ENCODE measurements at regions not wholly inside any gene's neighbourhood (a gene's known extent, or its start where the extent isn't known, plus 50 kb on each side); places are given as distances from the start of the nearest gene placed in this dataset.

GRCh38 chr15:98207928-98208327, 247.4 kb downstream of the ARRDC4 start:
- no peaks in the 10 kb centered on the region for H3K27me3 ChIP-seq (ENCODE audit: control insufficient read depth in 2 of 2, insufficient read depth in 2 of 2, low read length in 2 of 2)
- intact Hi-C loops (cut with micrococcal nuclease) (no loop called here), in situ Hi-C loops (cut with MboI) (no loop called here)
- no peaks in the 10 kb centered on the region for H3K9me1 ChIP-seq (ENCODE audit: control insufficient read depth, insufficient read depth, low read length)
- H4K20me1 ChIP-seq (replicated peaks; ENCODE audit: control insufficient read depth, insufficient read depth, low read length): no peaks in the 10 kb centered on the region
- 0% methylated on average over 4 of the region's 4 CpGs for WGBS (ENCODE audit: insufficient coverage, low coverage, missing lambda C conversion rate)
- no peak for ATAC-seq
- no peaks in the 10 kb centered on the region for H3K79me2 ChIP-seq (ENCODE audit: control insufficient read depth, insufficient read depth, low read length)
- no peak overlapping the region for H3K4me3 ChIP-seq
- BruUV-seq (replicated peaks): no TSS peak
- H3K36me3 ChIP-seq (ENCODE audit: control insufficient read depth, insufficient read depth, low read length): no peaks in the 10 kb centered on the region
- no peak overlapping the region for H3K27ac ChIP-seq (ENCODE audit: extremely low read depth, low read depth, low read length)
- no peak overlapping the region for H2AFZ ChIP-seq (ENCODE audit: low read depth, low read length)
- H3K9me3 ChIP-seq (replicated peaks; ENCODE audit: control insufficient read depth, insufficient read depth, low read depth, low read length): no peaks in the 10 kb centered on the region
- H3K4me1 ChIP-seq (replicated peaks in 1 of 2; ENCODE audit: control insufficient read depth in 2 of 2, insufficient read depth in 2 of 2, low read length in 2 of 2): no peaks in the 10 kb centered on the region
- no peak overlapping the region for H3K9ac ChIP-seq (ENCODE audit: insufficient read depth in 1 of 2, low read depth in 2 of 2, low read length in 2 of 2)
- ChIA-PET CTCF (ENCODE audit: low intra/inter-chr PET ratio) (no interaction called here), POLR2A (interaction anchor here (0.6 to 2.0 kb wide), 2 partner anchors 13 to 227 kb away, joined by 3 to 6 read pairs; no protein-coding TSS in a partner anchor)
- H3K4me2 ChIP-seq (ENCODE audit: insufficient read depth, low read length): no peak overlapping the region
- FAIRE-seq: no peak
- no peak for DNase-seq (ENCODE audit: extremely low read depth in 1 of 4, low spot score in 3 of 4)
- TF ChIP-seq NFYB (IDR thresholded peaks at IDR 0.05; ENCODE audit: extremely low read depth, insufficient read length) (no peak), ARID4B (CRISPR knock-in tag; IDR thresholded peaks at IDR 0.05) (no peak), MAFG (tag; conservative IDR thresholded peaks at IDR 0.05) (no peak), ZFP36 (IDR thresholded peaks at IDR 0.05; ENCODE audit: low read depth, low read length, partially characterized antibody) (no peak), CTBP1 (IDR thresholded peaks at IDR 0.05; ENCODE audit: borderline replicate concordance) (no peak), TCF3 (CRISPR knock-in tag; IDR thresholded peaks at IDR 0.05) (no peak), TBP (optimal IDR thresholded peaks at IDR 0.05; ENCODE audit: low read depth, low read length) (no peak), CEBPB (tag; IDR thresholded peaks at IDR 0.05) (no peak), ESRRA (IDR thresholded peaks at IDR 0.05; ENCODE audit: borderline replicate concordance, low read depth) (no peak), NR2C2 (CRISPR knock-in tag; IDR thresholded peaks at IDR 0.05) (no peak), NR2C2 (tag; IDR thresholded peaks at IDR 0.05) (peak; percentile 74), GABPA (tag; conservative IDR thresholded peaks at IDR 0.05; ENCODE audit: low read depth) (peak; percentile 42; the same call in 1 of the 2 replicates), ATF7 (IDR thresholded peaks at IDR 0.05) (no peak), NR2C1 (IDR thresholded peaks at IDR 0.05) (peak; percentile 81), NR2C1 (tag; IDR thresholded peaks at IDR 0.05) (peak; percentile 81), NFIC (IDR thresholded peaks at IDR 0.05) (no peak), KAT8 (IDR thresholded peaks at IDR 0.05; ENCODE audit: low read depth) (no peak)
- TF ChIP-seq, protein P1, sequence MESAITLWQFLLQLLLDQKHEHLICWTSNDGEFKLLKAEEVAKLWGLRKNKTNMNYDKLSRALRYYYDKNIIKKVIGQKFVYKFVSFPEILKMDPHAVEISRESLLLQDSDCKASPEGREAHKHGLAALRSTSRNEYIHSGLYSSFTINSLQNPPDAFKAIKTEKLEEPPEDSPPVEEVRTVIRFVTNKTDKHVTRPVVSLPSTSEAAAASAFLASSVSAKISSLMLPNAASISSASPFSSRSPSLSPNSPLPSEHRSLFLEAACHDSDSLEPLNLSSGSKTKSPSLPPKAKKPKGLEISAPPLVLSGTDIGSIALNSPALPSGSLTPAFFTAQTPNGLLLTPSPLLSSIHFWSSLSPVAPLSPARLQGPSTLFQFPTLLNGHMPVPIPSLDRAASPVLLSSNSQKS (CRISPR knock-in tag; IDR thresholded peaks at IDR 0.05): no peak
- TF ChIP-seq, protein P2, sequence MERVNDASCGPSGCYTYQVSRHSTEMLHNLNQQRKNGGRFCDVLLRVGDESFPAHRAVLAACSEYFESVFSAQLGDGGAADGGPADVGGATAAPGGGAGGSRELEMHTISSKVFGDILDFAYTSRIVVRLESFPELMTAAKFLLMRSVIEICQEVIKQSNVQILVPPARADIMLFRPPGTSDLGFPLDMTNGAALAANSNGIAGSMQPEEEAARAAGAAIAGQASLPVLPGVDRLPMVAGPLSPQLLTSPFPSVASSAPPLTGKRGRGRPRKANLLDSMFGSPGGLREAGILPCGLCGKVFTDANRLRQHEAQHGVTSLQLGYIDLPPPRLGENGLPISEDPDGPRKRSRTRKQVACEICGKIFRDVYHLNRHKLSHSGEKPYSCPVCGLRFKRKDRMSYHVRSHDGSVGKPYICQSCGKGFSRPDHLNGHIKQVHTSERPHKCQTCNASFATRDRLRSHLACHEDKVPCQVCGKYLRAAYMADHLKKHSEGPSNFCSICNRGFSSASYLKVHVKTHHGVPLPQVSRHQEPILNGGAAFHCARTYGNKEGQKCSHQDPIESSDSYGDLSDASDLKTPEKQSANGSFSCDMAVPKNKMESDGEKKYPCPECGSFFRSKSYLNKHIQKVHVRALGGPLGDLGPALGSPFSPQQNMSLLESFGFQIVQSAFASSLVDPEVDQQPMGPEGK (CRISPR knock-in tag; IDR thresholded peaks at IDR 0.05; ENCODE audit: borderline replicate concordance): no peak
